Cardiac muscle cell (in vitro differentiated cells and primary cell): ENCODE measurements at regions not wholly inside any gene's neighbourhood (a gene's known extent, or its start where the extent isn't known, plus 50 kb on each side); places are given as distances from the start of the nearest gene placed in this dataset.

Experiments used
- DNase-seq, 2 donors: peaks; one replicate each; pipeline versions ENCODE4 v3.0.0 to v3.0.0-alpha.2; 2010 to 2017; ENCODE audit warnings: low read depth in 1 of 2, low spot score in 1 of 2
- H3K27ac ChIP-seq: fragments of 200-600 bp; sonication (generic); 2 replicates; pipeline ENCODE4 v1.5.1; 2016
- H3K27me3 ChIP-seq: fragments of 200-600 bp; sonication (generic); 2 replicates; pipeline ENCODE4 v1.6.0; 2016; ENCODE audit warnings: control low read depth
- H3K36me3 ChIP-seq: fragments of 200-600 bp; sonication (generic); 2 replicates; pipeline ENCODE4 v1.5.1; 2016; ENCODE audit warnings: control low read depth
- H3K4me1 ChIP-seq: fragments of 200-600 bp; sonication (generic); 2 replicates; pipeline ENCODE4 v1.8.1; 2017; ENCODE audit warnings: low read depth, mild to moderate bottlenecking, mixed run types
- H3K4me3 ChIP-seq: fragments of 200-600 bp; sonication (generic); 2 replicates; pipeline ENCODE4 v1.5.1; 2016; ENCODE audit warnings: mild to moderate bottlenecking
- H3K9me3 ChIP-seq: fragments of 200-600 bp; sonication (generic); 2 replicates; pipeline ENCODE4 v1.5.1; 2017; ENCODE audit warnings: low read depth, mild to moderate bottlenecking, control low read depth
- CTCF ChIP-seq: IDR thresholded peaks from 2 replicates; pipeline ENCODE4 v1.5.1; 2012; ENCODE audit warnings: low read depth, mild to moderate bottlenecking, low read length

- Histone ChIP-seq H3K9me3 (no peaks in the 10 kb centered on the region), H3K27me3 (no peaks in the 10 kb centered on the region), H3K36me3 (no peaks in the 10 kb centered on the region), H3K4me3 (no peak overlapping the region), H3K27ac (no peak overlapping the region), H3K4me1 (peaks cover 32% of the 10 kb centered on the region)
- no peak for DNase-seq
- no peak for TF ChIP-seq CTCF
Measured at GRCh38 chr1:91591175-91591974, 90.7 kb downstream of the CDC7 start.

GRCh38 chr1:91592716-91593477 lies 92.2 kb downstream of the CDC7 start:
- H3K9me3 ChIP-seq = no peaks in the 10 kb centered on the region
- H3K4me1 ChIP-seq = peaks cover 32% of the 10 kb centered on the region
- no peaks in the 10 kb centered on the region for H3K36me3 ChIP-seq
- H3K4me3 ChIP-seq = no peak overlapping the region
- no peaks in the 10 kb centered on the region for H3K27me3 ChIP-seq
- TF ChIP-seq CTCF = no peak
- no peak overlapping the region for H3K27ac ChIP-seq
- DNase-seq = no peak

- Histone ChIP-seq H3K27ac (peak overlapping the region; percentile 79), H3K9me3 (no peaks in the 10 kb centered on the region), H3K36me3 (no peaks in the 10 kb centered on the region), H3K4me1 (peaks cover 27% of the 10 kb centered on the region), H3K4me3 (no peak overlapping the region), H3K27me3 (no peaks in the 10 kb centered on the region)
- TF ChIP-seq CTCF = no peak
- peak; percentile 68 to 74 for DNase-seq
Measured at GRCh38 chr1:91594383-91595055, 93.9 kb downstream of the CDC7 start.

- no peak overlapping the region for H3K4me3 ChIP-seq
- no peaks in the 10 kb centered on the region for H3K36me3 ChIP-seq
- peak in 1 of 2 donors; percentile 63 for DNase-seq
- H3K27ac ChIP-seq = no peak overlapping the region
- TF ChIP-seq CTCF = no peak
- peaks cover 37% of the 10 kb centered on the region for H3K4me1 ChIP-seq
- no peaks in the 10 kb centered on the region for H3K27me3 ChIP-seq
- no peaks in the 10 kb centered on the region for H3K9me3 ChIP-seq
Measured at GRCh38 chr1:91596474-91596873, 95.8 kb downstream of the CDC7 start.

GRCh38 chr1:91597215-91597614 lies 96.6 kb downstream of the CDC7 start:
- Histone ChIP-seq H3K27me3 (no peaks in the 10 kb centered on the region), H3K27ac (no peak overlapping the region), H3K9me3 (no peaks in the 10 kb centered on the region), H3K4me1 (peaks cover 41% of the 10 kb centered on the region), H3K4me3 (no peak overlapping the region), H3K36me3 (no peaks in the 10 kb centered on the region)
- no peak for TF ChIP-seq CTCF
- DNase-seq = no peak
